ENCODE measurements at regions not wholly inside any gene's neighbourhood (a gene's known extent, or its start where the extent isn't known, plus 50 kb on each side); places are given as distances from the start of the nearest gene placed in this dataset.

DNA sequence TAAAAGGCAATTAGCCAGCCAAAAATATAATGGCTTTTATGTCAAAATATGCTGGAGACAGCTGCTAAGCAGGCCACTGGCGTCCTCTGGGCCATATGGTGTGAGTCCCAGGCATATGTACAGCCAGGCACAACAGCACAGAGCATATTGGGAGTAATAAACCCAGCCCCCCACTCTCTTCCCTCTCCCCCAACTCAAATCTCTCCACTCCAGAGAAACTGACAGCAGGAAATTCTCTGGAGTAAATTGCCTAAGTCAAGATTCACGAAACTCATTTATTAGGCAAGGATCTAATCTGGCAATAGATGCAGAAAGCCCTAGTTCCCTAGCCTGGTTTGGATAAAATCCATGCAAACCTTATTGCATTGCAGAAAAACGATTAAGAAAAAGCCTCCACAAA is 147.9 kb upstream of the SEL1L start:
- Histone ChIP-seq H3K27ac (ENCODE audit: low read depth) (no peak overlapping the region), H3F3A (replicated peaks; ENCODE audit: low read depth) (no peaks in the 10 kb centered on the region), H3K4me1 (ENCODE audit: insufficient read depth) (peaks cover 31% of the 10 kb centered on the region), H3K79me2 (replicated peaks; ENCODE audit: insufficient read depth) (no peaks in the 10 kb centered on the region), H4K20me1 (replicated peaks; ENCODE audit: insufficient read depth) (no peaks in the 10 kb centered on the region; the same call in 1 of the 2 replicates), H3K4me3 (no peak overlapping the region), H3K4me2 (peak overlapping the region; percentile 45; the same call in 1 of the 2 replicates), H3K36me3 (ENCODE audit: insufficient read depth) (no peaks in the 10 kb centered on the region), H3K9me2 (ENCODE audit: insufficient read depth) (no peaks in the 10 kb centered on the region), H2AFZ (no peak overlapping the region), H3K27me3 (ENCODE audit: insufficient read depth) (peaks cover 100% of the 10 kb centered on the region)
- Mint-ChIP-seq H3K4me3 (no peak overlapping the region), H3K27me3 (ENCODE audit: insufficient read depth, low read depth, poor library complexity) (peaks cover 33% of the 10 kb centered on the region), H3K9me3 (peaks cover 45% of the 10 kb centered on the region), H3K4me1 (peaks cover 29% of the 10 kb centered on the region), H3K27ac (no peak overlapping the region), H3K36me3 (ENCODE audit: low read depth) (peaks cover 4% of the 10 kb centered on the region; the same call in 1 of the 3 replicates)
- no peak for TF ChIP-seq POLR2AphosphoS5 (IDR thresholded peaks at IDR 0.05; ENCODE audit: low read depth)
- no peak for TF ChIP-seq EZH2phosphoT487 (IDR thresholded peaks at IDR 0.05; ENCODE audit: unreplicated experiment)
- no peak for TF ChIP-seq EZH2 (IDR thresholded peaks at IDR 0.05; ENCODE audit: low read depth, unreplicated experiment)
- DNase-seq (ENCODE audit: low spot score) (no peak), ATAC-seq (no peak)

DNA sequence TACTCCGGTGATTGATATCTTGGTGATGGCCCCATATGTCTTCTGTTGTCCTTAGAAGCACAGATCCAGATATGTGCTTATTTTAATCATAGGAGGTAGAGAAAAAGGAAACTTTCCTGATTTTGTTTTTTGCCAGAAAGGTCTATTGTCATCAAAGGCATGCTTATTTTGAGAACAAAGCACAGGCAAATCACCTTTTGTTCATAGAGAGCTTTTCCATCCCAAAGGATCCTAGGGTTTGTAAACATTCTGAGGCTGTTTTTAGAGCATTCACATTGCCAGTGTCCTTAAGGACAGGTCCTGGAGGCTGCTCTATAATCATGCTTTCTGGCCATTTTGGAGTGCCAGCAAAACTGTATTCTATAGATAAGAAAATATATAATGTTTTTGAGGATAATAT is 148.5 kb upstream of the SEL1L start:
- Histone ChIP-seq H4K20me1 (replicated peaks; ENCODE audit: insufficient read depth) (no peaks in the 10 kb centered on the region; the same call in 1 of the 2 replicates), H3K4me2 (no peak overlapping the region; the same call in 1 of the 2 replicates), H3K4me3 (no peak overlapping the region), H3K36me3 (ENCODE audit: insufficient read depth) (no peaks in the 10 kb centered on the region), H3K79me2 (replicated peaks; ENCODE audit: insufficient read depth) (no peaks in the 10 kb centered on the region), H3F3A (replicated peaks; ENCODE audit: low read depth) (no peaks in the 10 kb centered on the region), H3K27me3 (ENCODE audit: insufficient read depth) (peaks cover 100% of the 10 kb centered on the region), H3K4me1 (ENCODE audit: insufficient read depth) (peaks cover 31% of the 10 kb centered on the region), H3K27ac (ENCODE audit: low read depth) (no peak overlapping the region), H3K9me2 (ENCODE audit: insufficient read depth) (no peaks in the 10 kb centered on the region), H2AFZ (no peak overlapping the region)
- no peak overlapping the region for H3K4me3 Mint-ChIP-seq
- peaks cover 29% of the 10 kb centered on the region for H3K4me1 Mint-ChIP-seq
- DNase-seq (ENCODE audit: low spot score) (peak; percentile 61), ATAC-seq (peak; percentile 77)
- no peak overlapping the region for H3K27ac Mint-ChIP-seq
- H3K9me3 Mint-ChIP-seq, result peaks cover 46% of the 10 kb centered on the region
- H3K27me3 Mint-ChIP-seq (ENCODE audit: insufficient read depth, low read depth, poor library complexity), result peaks cover 33% of the 10 kb centered on the region
- peaks cover 4% of the 10 kb centered on the region; the same call in 1 of the 3 replicates for H3K36me3 Mint-ChIP-seq (ENCODE audit: low read depth)
- TF ChIP-seq CTCF (conservative IDR thresholded peaks at IDR 0.05; ENCODE audit: low read depth in 2 of 2) (no peak), STAT1 (IDR thresholded peaks at IDR 0.05; ENCODE audit: unreplicated experiment) (no peak), ZNF331 (CRISPR knock-in tag; IDR thresholded peaks at IDR 0.05; ENCODE audit: low read depth) (no peak), JUNB (IDR thresholded peaks at IDR 0.05; ENCODE audit: unreplicated experiment) (no peak), CREB1 (CRISPR knock-in tag; IDR thresholded peaks at IDR 0.05; ENCODE audit: low read depth) (no peak), NANOG (IDR thresholded peaks at IDR 0.05; ENCODE audit: borderline replicate concordance) (no peak; the same call in 1 of the 2 replicates), EZH2phosphoT487 (IDR thresholded peaks at IDR 0.05; ENCODE audit: unreplicated experiment) (no peak), POLR2AphosphoS5 (IDR thresholded peaks at IDR 0.05; ENCODE audit: low read depth) (no peak)
- TF ChIP-seq, protein P1, sequence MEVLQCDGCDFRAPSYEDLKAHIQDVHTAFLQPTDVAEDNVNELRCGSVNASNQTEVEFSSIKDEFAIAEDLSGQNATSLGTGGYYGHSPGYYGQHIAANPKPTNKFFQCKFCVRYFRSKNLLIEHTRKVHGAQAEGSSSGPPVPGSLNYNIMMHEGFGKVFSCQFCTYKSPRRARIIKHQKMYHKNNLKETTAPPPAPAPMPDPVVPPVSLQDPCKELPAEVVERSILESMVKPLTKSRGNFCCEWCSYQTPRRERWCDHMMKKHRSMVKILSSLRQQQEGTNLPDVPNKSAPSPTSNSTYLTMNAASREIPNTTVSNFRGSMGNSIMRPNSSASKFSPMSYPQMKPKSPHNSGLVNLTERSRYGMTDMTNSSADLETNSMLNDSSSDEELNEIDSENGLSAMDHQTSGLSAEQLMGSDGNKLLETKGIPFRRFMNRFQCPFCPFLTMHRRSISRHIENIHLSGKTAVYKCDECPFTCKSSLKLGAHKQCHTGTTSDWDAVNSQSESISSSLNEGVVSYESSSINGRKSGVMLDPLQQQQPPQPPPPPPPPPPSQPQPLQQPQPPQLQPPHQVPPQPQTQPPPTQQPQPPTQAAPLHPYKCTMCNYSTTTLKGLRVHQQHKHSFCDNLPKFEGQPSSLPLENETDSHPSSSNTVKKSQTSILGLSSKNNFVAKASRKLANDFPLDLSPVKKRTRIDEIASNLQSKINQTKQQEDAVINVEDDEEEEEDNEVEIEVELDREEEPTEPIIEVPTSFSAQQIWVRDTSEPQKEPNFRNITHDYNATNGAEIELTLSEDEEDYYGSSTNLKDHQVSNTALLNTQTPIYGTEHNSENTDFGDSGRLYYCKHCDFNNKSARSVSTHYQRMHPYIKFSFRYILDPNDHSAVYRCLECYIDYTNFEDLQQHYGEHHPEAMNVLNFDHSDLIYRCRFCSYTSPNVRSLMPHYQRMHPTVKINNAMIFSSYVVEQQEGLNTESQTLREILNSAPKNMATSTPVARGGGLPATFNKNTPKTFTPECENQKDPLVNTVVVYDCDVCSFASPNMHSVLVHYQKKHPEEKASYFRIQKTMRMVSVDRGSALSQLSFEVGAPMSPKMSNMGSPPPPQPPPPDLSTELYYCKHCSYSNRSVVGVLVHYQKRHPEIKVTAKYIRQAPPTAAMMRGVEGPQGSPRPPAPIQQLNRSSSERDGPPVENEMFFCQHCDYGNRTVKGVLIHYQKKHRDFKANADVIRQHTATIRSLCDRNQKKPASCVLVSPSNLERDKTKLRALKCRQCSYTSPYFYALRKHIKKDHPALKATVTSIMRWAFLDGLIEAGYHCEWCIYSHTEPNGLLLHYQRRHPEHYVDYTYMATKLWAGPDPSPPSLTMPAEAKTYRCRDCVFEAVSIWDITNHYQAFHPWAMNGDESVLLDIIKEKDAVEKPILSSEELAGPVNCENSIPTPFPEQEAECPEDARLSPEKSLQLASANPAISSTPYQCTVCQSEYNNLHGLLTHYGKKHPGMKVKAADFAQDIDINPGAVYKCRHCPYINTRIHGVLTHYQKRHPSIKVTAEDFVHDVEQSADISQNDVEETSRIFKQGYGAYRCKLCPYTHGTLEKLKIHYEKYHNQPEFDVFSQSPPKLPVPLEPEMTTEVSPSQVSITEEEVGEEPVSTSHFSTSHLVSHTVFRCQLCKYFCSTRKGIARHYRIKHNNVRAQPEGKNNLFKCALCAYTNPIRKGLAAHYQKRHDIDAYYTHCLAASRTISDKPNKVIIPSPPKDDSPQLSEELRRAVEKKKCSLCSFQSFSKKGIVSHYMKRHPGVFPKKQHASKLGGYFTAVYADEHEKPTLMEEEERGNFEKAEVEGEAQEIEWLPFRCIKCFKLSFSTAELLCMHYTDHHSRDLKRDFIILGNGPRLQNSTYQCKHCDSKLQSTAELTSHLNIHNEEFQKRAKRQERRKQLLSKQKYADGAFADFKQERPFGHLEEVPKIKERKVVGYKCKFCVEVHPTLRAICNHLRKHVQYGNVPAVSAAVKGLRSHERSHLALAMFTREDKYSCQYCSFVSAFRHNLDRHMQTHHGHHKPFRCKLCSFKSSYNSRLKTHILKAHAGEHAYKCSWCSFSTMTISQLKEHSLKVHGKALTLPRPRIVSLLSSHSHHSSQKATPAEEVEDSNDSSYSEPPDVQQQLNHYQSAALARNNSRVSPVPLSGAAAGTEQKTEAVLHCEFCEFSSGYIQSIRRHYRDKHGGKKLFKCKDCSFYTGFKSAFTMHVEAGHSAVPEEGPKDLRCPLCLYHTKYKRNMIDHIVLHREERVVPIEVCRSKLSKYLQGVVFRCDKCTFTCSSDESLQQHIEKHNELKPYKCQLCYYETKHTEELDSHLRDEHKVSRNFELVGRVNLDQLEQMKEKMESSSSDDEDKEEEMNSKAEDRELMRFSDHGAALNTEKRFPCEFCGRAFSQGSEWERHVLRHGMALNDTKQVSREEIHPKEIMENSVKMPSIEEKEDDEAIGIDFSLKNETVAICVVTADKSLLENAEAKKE (CRISPR knock-in tag; IDR thresholded peaks at IDR 0.05), result no peak
- TF ChIP-seq, protein P2, sequence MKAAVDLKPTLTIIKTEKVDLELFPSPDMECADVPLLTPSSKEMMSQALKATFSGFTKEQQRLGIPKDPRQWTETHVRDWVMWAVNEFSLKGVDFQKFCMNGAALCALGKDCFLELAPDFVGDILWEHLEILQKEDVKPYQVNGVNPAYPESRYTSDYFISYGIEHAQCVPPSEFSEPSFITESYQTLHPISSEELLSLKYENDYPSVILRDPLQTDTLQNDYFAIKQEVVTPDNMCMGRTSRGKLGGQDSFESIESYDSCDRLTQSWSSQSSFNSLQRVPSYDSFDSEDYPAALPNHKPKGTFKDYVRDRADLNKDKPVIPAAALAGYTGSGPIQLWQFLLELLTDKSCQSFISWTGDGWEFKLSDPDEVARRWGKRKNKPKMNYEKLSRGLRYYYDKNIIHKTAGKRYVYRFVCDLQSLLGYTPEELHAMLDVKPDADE (IDR thresholded peaks at IDR 0.05), result no peak

Measured in GM23338 (cell line).